GM08714 (cell line): ENCODE measurements at regions not wholly inside any gene's neighbourhood (a gene's known extent, or its start where the extent isn't known, plus 50 kb on each side); places are given as distances from the start of the nearest gene placed in this dataset.

Experiments
- H3K4me3 ChIP-seq: fragments of 200-500 bp; sonication (Bioruptor generic); 2 replicates; pipeline ENCODE4 v1.5.1; 2014; ENCODE audit warnings: mild to moderate bottlenecking, low read length, inconsistent platforms
- ZNF274 ChIP-seq: IDR thresholded peaks from 2 replicates; pipeline ENCODE4 v1.6.1; 2012; ENCODE audit warnings: mild to moderate bottlenecking, low read depth, low read length

- no peak for TF ChIP-seq ZNF274
- H3K4me3 ChIP-seq: no peak overlapping the region
Observed at GRCh38 chr14:71589609-71590008, 342.6 kb upstream of the RGS6 start.

DNA sequence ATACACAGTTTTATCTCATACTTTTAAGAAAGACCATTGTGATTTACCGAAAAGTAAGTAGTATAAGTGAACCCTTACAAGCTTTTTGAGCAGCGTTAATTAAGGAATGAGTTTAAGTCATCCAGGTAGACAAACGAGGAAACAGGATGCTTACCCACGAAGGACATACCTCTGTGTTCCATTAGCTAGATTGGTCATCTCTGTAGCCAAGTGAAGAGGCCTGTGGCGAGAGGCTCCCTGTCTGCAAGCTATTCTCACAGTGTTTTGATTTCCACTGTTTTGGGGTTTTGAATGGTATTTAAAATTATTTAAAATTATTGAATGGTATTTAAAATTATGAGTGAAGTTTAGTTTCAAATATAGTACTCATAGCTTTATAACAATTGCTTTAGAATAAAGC lies 342.1 kb upstream of the RGS6 start:
- no peak overlapping the region for H3K4me3 ChIP-seq
- no peak for TF ChIP-seq ZNF274

DNA sequence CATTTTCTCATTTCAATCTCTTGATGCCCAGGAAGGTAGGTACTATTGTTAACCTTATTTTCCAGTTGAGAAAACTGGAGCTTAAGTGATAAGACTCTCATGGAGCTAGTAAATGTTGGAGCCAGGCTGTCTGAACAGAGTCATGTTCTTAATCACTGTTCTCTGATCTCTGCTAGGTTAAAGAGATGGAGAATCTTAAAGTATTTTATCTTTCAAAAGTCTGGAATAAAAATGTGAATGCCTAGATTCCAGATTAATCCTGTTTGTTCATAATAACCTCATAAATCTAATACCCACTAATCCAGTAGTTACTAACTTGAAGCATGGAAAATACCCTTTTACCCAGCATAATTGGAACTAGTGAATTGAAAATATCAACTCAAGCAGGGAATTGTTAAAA lies 341.0 kb upstream of the RGS6 start:
- no peak overlapping the region for H3K4me3 ChIP-seq
- no peak for TF ChIP-seq ZNF274

DNA sequence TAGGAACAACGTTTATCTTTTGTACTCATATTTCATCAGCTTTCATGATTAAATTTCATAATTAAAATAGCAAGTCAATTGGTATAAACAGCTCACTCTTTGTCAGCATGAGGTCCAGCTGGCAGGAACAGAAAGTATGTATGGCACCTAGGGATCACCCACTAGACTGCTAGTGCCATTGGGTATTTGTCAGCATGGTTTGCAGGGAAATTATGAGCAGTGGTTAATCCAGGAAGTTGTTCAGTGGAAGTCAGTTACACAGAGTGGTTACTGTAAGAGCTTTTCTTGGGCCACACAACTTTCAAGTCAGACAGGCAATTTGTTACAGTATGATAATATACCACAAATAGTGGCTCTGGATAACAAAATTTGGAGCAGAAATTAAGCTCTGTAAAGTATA lies 340.3 kb upstream of the RGS6 start:
- H3K4me3 ChIP-seq: no peak overlapping the region
- TF ChIP-seq ZNF274: no peak

- H3K4me3 ChIP-seq: no peak overlapping the region
- no peak for TF ChIP-seq ZNF274
Observed at GRCh38 chr14:71592361-71592760, 339.9 kb upstream of the RGS6 start.

- H3K4me3 ChIP-seq: no peak overlapping the region
- no peak for TF ChIP-seq ZNF274
Observed at GRCh38 chr14:71593966-71594365, 338.3 kb upstream of the RGS6 start.

DNA sequence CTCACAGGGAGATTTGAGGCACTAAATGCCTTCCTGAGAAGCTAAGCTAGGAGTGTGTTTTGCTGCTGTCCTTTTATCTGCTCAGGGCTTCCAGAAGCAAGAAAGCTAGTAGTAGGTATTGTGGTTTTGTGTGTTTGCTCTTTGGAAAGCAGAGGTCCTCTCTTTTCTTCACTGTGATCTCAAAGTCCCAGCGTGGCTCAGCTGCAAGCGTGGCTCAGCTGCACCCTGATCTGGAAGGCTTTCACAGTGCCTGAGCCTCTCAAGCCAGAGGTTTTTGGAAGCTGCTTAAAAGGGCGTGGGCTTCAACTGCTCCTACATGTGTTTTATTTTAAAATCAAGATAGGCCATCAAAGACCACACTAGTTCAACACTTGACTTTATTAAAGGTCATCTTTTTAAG lies 337.4 kb upstream of the RGS6 start:
- no peak for TF ChIP-seq ZNF274
- no peak overlapping the region for H3K4me3 ChIP-seq

DNA sequence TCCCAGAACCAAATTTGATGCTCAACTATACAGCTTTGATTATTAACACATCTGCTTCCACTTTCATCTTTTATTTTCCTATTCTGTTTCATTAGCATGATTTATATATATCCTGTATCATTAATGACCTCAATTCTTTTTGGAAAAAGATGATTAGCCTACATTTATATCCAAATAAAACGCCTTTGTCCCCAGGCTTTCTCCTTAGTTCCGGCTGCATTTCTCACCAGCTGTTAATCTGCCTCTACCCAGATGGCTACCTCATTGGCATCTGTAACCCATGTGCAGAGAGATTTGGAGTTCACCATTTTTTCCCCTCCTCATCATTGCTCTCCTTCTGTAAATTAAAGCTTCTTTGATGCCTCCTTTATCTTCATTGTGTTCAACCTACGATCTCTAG lies 336.8 kb upstream of the RGS6 start:
- H3K4me3 ChIP-seq: no peak overlapping the region
- TF ChIP-seq ZNF274: no peak

GRCh38 chr14:71597287-71597920 lies 334.8 kb upstream of the RGS6 start:
- peak overlapping the region; percentile 38; the same call in 1 of the 2 replicates for H3K4me3 ChIP-seq
- TF ChIP-seq ZNF274: no peak

- no peak for TF ChIP-seq ZNF274
- H3K4me3 ChIP-seq: peak overlapping the region; percentile 34; the same call in 1 of the 2 replicates
Observed at GRCh38 chr14:71597955-71598660, 334.1 kb upstream of the RGS6 start.

GRCh38 chr14:71600309-71600708 lies 331.9 kb upstream of the RGS6 start:
- no peak overlapping the region for H3K4me3 ChIP-seq
- TF ChIP-seq ZNF274: no peak

DNA sequence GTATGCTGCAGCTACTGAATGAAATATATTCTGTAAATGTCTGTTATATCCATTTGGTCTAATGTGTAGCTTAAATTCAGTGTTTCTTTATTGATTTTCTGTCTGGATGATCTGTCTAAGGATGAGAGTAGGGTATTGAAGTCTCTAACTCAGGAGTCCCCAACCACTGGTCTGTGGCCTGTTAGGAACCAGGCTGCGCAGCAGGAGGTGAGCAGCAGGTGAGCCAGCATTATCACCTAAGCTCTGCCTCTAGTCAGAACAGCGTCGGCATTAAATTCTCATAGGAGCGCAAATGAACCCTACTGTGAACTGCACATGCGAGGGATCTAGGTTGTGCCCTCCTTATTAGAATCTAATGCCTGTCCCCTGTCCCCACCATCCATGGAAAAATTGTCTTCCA lies 329.7 kb upstream of the RGS6 start:
- TF ChIP-seq ZNF274: no peak
- H3K4me3 ChIP-seq: no peak overlapping the region

DNA sequence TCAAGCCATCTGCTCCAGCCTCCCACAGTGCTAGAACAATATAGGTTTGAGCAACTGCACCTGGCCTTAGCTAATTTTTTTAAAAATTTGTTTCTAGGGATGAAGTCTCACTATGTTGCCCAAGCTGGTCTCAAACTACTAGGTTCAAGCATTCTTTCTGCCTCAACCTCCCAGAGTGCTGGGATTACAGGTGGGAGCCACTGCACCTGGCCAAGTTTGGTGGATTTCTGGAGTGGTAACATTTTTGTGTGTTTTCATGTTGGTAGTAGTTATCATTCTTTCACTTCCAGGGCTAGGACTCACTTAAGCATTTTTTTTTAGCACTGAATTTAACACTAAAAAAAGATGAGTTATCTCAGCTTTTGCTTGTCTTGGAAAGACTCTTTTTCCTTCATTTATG lies 328.0 kb upstream of the RGS6 start:
- H3K4me3 ChIP-seq: no peak overlapping the region
- no peak for TF ChIP-seq ZNF274

DNA sequence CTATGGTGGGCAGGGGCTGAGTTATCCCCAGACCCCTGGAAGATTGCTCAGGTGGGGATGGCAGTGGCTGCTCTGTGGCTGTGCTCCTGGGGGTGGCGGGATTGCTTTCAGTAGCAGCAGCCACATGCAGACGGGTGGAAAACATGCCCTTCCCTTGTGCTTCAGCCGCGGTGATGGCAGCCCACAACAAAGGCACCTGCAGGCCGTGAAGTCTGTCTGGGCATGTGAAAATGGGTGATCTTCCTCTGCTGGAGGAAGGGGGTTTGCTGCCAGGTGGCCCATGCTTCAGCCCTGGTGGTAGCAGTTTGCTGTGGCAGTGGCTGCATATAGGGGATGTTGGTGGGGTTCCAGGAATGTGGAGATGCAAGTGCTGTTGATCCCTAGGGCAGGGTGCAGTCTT lies 326.2 kb upstream of the RGS6 start:
- TF ChIP-seq ZNF274: no peak
- no peak overlapping the region for H3K4me3 ChIP-seq

GRCh38 chr14:71606575-71606974 lies 325.7 kb upstream of the RGS6 start:
- TF ChIP-seq ZNF274: no peak
- H3K4me3 ChIP-seq: no peak overlapping the region

GRCh38 chr14:71607056-71607455 lies 325.2 kb upstream of the RGS6 start:
- no peak for TF ChIP-seq ZNF274
- no peak overlapping the region for H3K4me3 ChIP-seq
